Kidney (tissue), 13 donors: ENCODE measurements at regions not wholly inside any gene's neighbourhood (a gene's known extent, or its start where the extent isn't known, plus 50 kb on each side); places are given as distances from the start of the nearest gene placed in this dataset.

Source experiments
- DNase-seq, 5 donors: peaks; one replicate each; pipeline ENCODE4 v3.0.0-alpha.2; 2013 to 2020
- FAIRE-seq: peaks from 2 replicates; lab custom pipeline; 2012; peaks lifted over from hg19 to GRCh38; lab: Jason Lieb, UNC
- H3K27ac ChIP-seq, 2 donors: one replicate each; pipeline ENCODE4 v1.7.0; 2013; ENCODE audit warnings: low read depth in 2 of 2, low read length in 2 of 2, inconsistent platforms in 1 of 2
- H3K27me3 ChIP-seq: one replicate; pipeline ENCODE4 v1.7.1; 2013; ENCODE audit warnings: low read length, inconsistent platforms; ENCODE audit not compliant: control insufficient read depth, insufficient read depth
- H3K36me3 ChIP-seq, 3 donors: one replicate each; pipeline versions ENCODE4 v1.7.0 to v1.7.1; 2013; ENCODE audit warnings: low read length in 3 of 3, control low read depth in 1 of 3, inconsistent platforms in 1 of 3; ENCODE audit not compliant: insufficient read depth in 3 of 3, control insufficient read depth in 2 of 3
- H3K4me1 ChIP-seq, 3 donors: one replicate each; pipeline versions ENCODE4 v1.7.0 to v1.7.1; 2013; ENCODE audit warnings: low read length in 3 of 3, inconsistent platforms in 1 of 3, low read depth in 1 of 3; ENCODE audit not compliant: control insufficient read depth in 2 of 3, insufficient read depth in 2 of 3
- H3K4me3 ChIP-seq, 3 donors: one replicate each; pipeline versions ENCODE4 v1.7.0 to v1.8.1; 2013; ENCODE audit warnings: low read length in 3 of 3, control low read depth in 1 of 3, inconsistent platforms in 1 of 3
- H3K9ac ChIP-seq, 3 donors: one replicate each; pipeline versions ENCODE4 v1.7.0 to v1.7.1; 2013; ENCODE audit warnings: low read length in 3 of 3, control low read depth in 1 of 3, inconsistent platforms in 1 of 3
- H3K9me3 ChIP-seq, 3 donors: one replicate each; pipeline versions ENCODE4 v1.7.0 to v1.7.1; 2013; ENCODE audit warnings: low read length in 3 of 3, control low read depth in 1 of 3, inconsistent platforms in 1 of 3; ENCODE audit not compliant: control insufficient read depth in 2 of 3, insufficient read depth in 1 of 3
- intact Hi-C: fragments of 100-400 bp; cut with DNase I; formaldehyde crosslinking; loops from one replicate; pipeline ENCODE4 v1.11.1; 2022
- TF ChIP-seq, protein P1 (sequence below): IDR thresholded peaks from 3 replicates; pipeline ENCODE4 v1.5.1; 2012; ENCODE audit warnings: mild to moderate bottlenecking, moderate library complexity, borderline replicate concordance; ENCODE audit not compliant: insufficient read depth; ENCODE audit errors: extremely low read depth
- donor health status: control.
- donor health status: control.
- donor health status: control.
- donor health status: control.
- donor health status: control.
- donor health status: DM: yes; HTN: yes; CAD: no.
- donor health status: Normal renal cell carcinoma (clear cell type).

DNA sequence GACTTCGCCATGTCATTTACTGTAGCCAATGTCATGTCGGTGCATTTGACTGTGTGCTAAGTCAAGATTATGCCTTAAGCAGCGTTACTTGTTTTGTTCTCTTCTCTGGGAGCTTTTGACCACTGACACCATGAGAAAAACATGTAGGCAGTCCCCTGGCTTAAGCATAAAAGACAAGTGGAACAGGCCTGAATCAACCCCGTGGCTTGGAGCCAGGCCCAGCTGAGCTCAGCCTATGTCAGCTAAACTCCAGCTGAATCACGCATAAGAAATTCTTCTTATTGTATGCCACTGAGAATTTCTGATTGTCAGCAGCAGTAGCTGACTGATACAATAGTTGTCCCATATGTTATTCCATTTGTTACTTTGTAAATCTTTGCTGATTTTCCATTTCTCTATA, 261.9 kb downstream of the CBLL2 start:
- no peak overlapping the region for H3K4me3 ChIP-seq
- no peaks in the 10 kb centered on the region for H3K4me1 ChIP-seq
- no peak overlapping the region for H3K9ac ChIP-seq
- H3K36me3 ChIP-seq = no peaks in the 10 kb centered on the region
- H3K9me3 ChIP-seq = no peaks in the 10 kb centered on the region
- intact Hi-C loops = no loop called here
- no peak for FAIRE-seq
- no peak for DNase-seq
- H3K27me3 ChIP-seq = no peaks in the 10 kb centered on the region
- TF ChIP-seq, protein P1, sequence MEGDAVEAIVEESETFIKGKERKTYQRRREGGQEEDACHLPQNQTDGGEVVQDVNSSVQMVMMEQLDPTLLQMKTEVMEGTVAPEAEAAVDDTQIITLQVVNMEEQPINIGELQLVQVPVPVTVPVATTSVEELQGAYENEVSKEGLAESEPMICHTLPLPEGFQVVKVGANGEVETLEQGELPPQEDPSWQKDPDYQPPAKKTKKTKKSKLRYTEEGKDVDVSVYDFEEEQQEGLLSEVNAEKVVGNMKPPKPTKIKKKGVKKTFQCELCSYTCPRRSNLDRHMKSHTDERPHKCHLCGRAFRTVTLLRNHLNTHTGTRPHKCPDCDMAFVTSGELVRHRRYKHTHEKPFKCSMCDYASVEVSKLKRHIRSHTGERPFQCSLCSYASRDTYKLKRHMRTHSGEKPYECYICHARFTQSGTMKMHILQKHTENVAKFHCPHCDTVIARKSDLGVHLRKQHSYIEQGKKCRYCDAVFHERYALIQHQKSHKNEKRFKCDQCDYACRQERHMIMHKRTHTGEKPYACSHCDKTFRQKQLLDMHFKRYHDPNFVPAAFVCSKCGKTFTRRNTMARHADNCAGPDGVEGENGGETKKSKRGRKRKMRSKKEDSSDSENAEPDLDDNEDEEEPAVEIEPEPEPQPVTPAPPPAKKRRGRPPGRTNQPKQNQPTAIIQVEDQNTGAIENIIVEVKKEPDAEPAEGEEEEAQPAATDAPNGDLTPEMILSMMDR = no peak
- no peak overlapping the region for H3K27ac ChIP-seq

DNA sequence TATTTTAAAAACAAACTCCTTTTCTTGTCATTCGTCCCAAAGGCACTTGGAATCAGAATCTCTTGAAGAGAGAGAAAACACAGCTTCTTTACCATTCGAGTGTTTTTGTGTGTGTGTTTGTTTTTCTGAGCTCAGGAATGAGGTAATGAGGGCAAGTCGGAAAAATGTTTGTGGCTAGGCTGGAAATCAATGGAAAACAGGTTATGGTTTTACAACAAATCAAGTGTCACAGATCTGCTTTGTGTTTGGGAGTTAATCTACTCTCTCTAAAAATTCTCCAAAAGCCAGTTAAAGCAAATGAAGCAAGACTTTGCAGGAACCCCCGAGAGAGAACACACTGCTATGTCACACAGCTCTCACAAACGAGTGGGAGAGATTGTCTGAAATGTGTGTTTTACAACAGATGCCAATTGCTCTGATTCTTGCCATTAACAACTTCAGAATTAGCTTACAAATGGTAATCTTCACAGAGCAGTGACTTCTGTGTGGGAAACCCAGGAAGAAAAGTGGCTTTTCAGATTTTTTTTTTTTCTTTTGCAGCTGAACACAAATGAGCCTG, 264.1 kb downstream of the CBLL2 start:
- DNase-seq (no peak), FAIRE-seq (no peak)
- Histone ChIP-seq H3K4me3 (no peak overlapping the region), H3K9me3 (no peaks in the 10 kb centered on the region), H3K4me1 (no peaks in the 10 kb centered on the region), H3K9ac (no peak overlapping the region), H3K27me3 (no peaks in the 10 kb centered on the region), H3K27ac (no peak overlapping the region), H3K36me3 (no peaks in the 10 kb centered on the region)
- intact Hi-C loops = no loop called here
- TF ChIP-seq, protein P1 = no peak

DNA sequence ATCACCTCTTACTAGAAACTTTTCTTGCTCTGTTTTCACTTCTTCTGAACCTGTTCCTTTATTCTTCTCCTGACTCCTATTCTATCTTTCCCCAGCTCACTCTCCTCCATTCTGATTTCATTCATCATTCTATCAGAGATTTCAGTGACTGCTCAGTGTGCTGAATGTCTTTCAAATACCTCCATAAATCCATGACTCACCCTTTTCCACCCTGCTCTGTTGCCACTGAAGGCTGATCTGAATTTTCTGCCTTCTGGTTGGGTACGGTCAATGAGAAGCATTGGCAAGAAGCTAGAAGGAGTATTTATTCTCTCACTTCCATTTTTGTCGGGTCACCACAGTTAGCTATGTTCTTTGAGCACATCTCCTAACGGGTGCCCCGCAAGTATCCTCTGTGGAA, 265.9 kb downstream of the CBLL2 start:
- DNase-seq = no peak
- Histone ChIP-seq H3K36me3 (no peaks in the 10 kb centered on the region), H3K4me3 (no peak overlapping the region), H3K4me1 (no peaks in the 10 kb centered on the region), H3K9me3 (no peaks in the 10 kb centered on the region), H3K9ac (no peak overlapping the region), H3K27ac (no peak overlapping the region), H3K27me3 (no peaks in the 10 kb centered on the region)
- intact Hi-C loops = no loop called here
- TF ChIP-seq, protein P1 = no peak
- FAIRE-seq = no peak

DNA sequence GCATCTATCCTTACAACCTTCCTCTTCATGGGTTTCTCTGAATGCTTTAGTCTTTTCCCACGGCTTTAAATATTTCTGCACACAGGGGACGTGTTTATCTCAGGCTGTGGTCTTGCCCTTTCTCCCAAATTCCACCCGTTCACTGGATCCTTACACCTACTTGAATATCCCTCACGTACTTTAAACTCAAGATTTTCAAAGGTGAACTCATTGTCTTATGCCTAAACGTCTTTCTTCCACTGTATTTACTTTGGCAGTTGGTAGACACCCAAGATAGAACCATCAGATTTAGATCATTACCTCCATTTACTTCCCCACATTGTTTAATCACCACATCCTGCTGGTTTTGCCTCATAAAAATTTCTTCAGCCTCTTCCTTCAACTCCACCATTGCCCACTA, 269.2 kb downstream of the CBLL2 start:
- no peak overlapping the region for H3K27ac ChIP-seq
- FAIRE-seq (no peak), DNase-seq (no peak)
- no peaks in the 10 kb centered on the region for H3K27me3 ChIP-seq
- H3K4me3 ChIP-seq = no peak overlapping the region
- H3K9me3 ChIP-seq = no peaks in the 10 kb centered on the region
- H3K36me3 ChIP-seq = no peaks in the 10 kb centered on the region
- intact Hi-C loops = no loop called here
- H3K9ac ChIP-seq = no peak overlapping the region
- no peaks in the 10 kb centered on the region for H3K4me1 ChIP-seq
- TF ChIP-seq, protein P1 = no peak
